ENCODE measurements at regions not wholly inside any gene's neighbourhood (a gene's known extent, or its start where the extent isn't known, plus 50 kb on each side); places are given as distances from the start of the nearest gene placed in this dataset.

GRCh38 chr12:64931321-64931720 lies 106.9 kb downstream of the TBC1D30 start:
- H3K79me2 ChIP-seq (ENCODE audit: insufficient read depth, low read length), result no peaks in the 10 kb centered on the region
- H3K4me1 ChIP-seq (ENCODE audit: insufficient read depth, low read length), result no peaks in the 10 kb centered on the region
- H3K4me2 ChIP-seq (ENCODE audit: insufficient read depth, low read length), result no peak overlapping the region
- no peak for DNase-seq (ENCODE audit: insufficient read length, low spot score, missing footprints)
- no peak for TF ChIP-seq CTCF (IDR thresholded peaks at IDR 0.05; ENCODE audit: extremely low read depth, low read depth, low read length)
- H2AFZ ChIP-seq (ENCODE audit: low read length), result no peak overlapping the region
- no peaks in the 10 kb centered on the region for H4K20me1 ChIP-seq (ENCODE audit: insufficient read depth, low read length)
- peaks cover 19% of the 10 kb centered on the region for H3K27me3 ChIP-seq (ENCODE audit: insufficient read depth, low read length)
- H3K9me3 ChIP-seq (ENCODE audit: low read depth, low read length), result no peaks in the 10 kb centered on the region
- H3K4me3 ChIP-seq (ENCODE audit: insufficient read depth, low read length), result no peak overlapping the region
- no peaks in the 10 kb centered on the region for H3K36me3 ChIP-seq (ENCODE audit: insufficient read depth, low read length)
- no peak overlapping the region for H3K27ac ChIP-seq (ENCODE audit: low read depth, low read length)

DNA sequence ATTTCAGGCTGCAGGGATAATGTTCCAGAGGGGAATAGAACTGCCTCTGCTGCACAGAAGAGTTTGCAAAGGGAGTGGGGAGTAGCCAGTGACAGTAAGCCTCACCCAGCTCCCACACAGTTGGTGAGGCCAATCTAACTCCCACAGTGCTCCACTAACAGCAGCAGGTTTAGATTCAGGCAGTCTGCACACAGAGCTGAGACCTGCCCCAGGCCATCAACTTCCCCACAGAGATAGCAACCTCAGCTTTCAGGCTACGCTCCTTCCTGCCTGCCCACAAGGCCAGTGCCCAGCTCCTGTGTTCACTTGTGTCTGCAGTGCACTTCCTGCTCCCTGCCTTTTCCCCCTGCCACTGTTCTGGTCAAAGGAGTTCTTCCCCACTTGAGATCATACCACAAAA lies 107.5 kb downstream of the TBC1D30 start:
- H3K4me3 ChIP-seq (ENCODE audit: insufficient read depth, low read length), result no peak overlapping the region
- H2AFZ ChIP-seq (ENCODE audit: low read length), result no peak overlapping the region
- no peaks in the 10 kb centered on the region for H3K36me3 ChIP-seq (ENCODE audit: insufficient read depth, low read length)
- no peak overlapping the region for H3K27ac ChIP-seq (ENCODE audit: low read depth, low read length)
- no peak for TF ChIP-seq CTCF (IDR thresholded peaks at IDR 0.05; ENCODE audit: extremely low read depth, low read depth, low read length)
- no peaks in the 10 kb centered on the region for H4K20me1 ChIP-seq (ENCODE audit: insufficient read depth, low read length)
- H3K79me2 ChIP-seq (ENCODE audit: insufficient read depth, low read length), result no peaks in the 10 kb centered on the region
- DNase-seq (ENCODE audit: insufficient read length, low spot score, missing footprints), result no peak
- H3K27me3 ChIP-seq (ENCODE audit: insufficient read depth, low read length), result peaks cover 16% of the 10 kb centered on the region
- no peak overlapping the region for H3K4me2 ChIP-seq (ENCODE audit: insufficient read depth, low read length)
- no peaks in the 10 kb centered on the region for H3K4me1 ChIP-seq (ENCODE audit: insufficient read depth, low read length)
- no peaks in the 10 kb centered on the region for H3K9me3 ChIP-seq (ENCODE audit: low read depth, low read length)

DNA sequence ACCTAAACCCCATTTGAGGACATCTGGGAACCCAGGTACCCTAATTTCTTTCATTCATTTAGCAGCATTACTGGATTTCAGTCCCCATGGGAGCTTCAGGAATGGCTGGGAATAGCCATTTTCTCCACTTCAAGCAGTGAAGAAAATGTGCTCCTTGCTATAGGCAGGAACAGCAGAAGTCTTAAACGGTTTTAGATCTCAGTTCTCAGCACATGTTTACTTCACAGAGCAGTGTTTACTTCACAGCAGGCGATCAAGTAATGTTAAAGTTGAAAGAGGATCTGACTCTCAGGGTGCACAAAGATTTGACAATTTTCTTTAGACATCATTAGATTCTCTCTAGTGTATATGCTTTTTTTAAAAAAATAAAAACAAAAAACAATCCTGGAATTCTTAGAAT lies 109.3 kb downstream of the TBC1D30 start:
- no peak for DNase-seq (ENCODE audit: insufficient read length, low spot score, missing footprints)
- H3K36me3 ChIP-seq (ENCODE audit: insufficient read depth, low read length), result no peaks in the 10 kb centered on the region
- no peak overlapping the region for H3K4me3 ChIP-seq (ENCODE audit: insufficient read depth, low read length)
- no peaks in the 10 kb centered on the region for H3K79me2 ChIP-seq (ENCODE audit: insufficient read depth, low read length)
- peaks cover 6% of the 10 kb centered on the region for H3K27me3 ChIP-seq (ENCODE audit: insufficient read depth, low read length)
- H4K20me1 ChIP-seq (ENCODE audit: insufficient read depth, low read length), result no peaks in the 10 kb centered on the region
- H3K4me2 ChIP-seq (ENCODE audit: insufficient read depth, low read length), result no peak overlapping the region
- no peaks in the 10 kb centered on the region for H3K4me1 ChIP-seq (ENCODE audit: insufficient read depth, low read length)
- TF ChIP-seq CTCF (IDR thresholded peaks at IDR 0.05; ENCODE audit: extremely low read depth, low read depth, low read length), result no peak
- no peak overlapping the region for H3K27ac ChIP-seq (ENCODE audit: low read depth, low read length)
- no peaks in the 10 kb centered on the region for H3K9me3 ChIP-seq (ENCODE audit: low read depth, low read length)
- no peak overlapping the region for H2AFZ ChIP-seq (ENCODE audit: low read length)

GRCh38 chr12:64937452-64937851 lies 113.0 kb downstream of the TBC1D30 start:
- Histone ChIP-seq H3K27me3 (ENCODE audit: insufficient read depth, low read length) (peaks cover 10% of the 10 kb centered on the region), H3K4me3 (ENCODE audit: insufficient read depth, low read length) (no peak overlapping the region), H2AFZ (ENCODE audit: low read length) (no peak overlapping the region), H3K27ac (ENCODE audit: low read depth, low read length) (no peak overlapping the region), H3K4me1 (ENCODE audit: insufficient read depth, low read length) (no peaks in the 10 kb centered on the region), H3K79me2 (ENCODE audit: insufficient read depth, low read length) (no peaks in the 10 kb centered on the region), H3K4me2 (ENCODE audit: insufficient read depth, low read length) (no peak overlapping the region), H3K36me3 (ENCODE audit: insufficient read depth, low read length) (no peaks in the 10 kb centered on the region), H3K9me3 (ENCODE audit: low read depth, low read length) (no peaks in the 10 kb centered on the region), H4K20me1 (ENCODE audit: insufficient read depth, low read length) (no peaks in the 10 kb centered on the region)
- DNase-seq (ENCODE audit: insufficient read length, low spot score, missing footprints), result no peak
- TF ChIP-seq CTCF (IDR thresholded peaks at IDR 0.05; ENCODE audit: extremely low read depth, low read depth, low read length), result no peak

Measured in osteoblast (primary cell).